ENCODE measurements at regions not wholly inside any gene's neighbourhood (a gene's known extent, or its start where the extent isn't known, plus 50 kb on each side); places are given as distances from the start of the nearest gene placed in this dataset.

DNA sequence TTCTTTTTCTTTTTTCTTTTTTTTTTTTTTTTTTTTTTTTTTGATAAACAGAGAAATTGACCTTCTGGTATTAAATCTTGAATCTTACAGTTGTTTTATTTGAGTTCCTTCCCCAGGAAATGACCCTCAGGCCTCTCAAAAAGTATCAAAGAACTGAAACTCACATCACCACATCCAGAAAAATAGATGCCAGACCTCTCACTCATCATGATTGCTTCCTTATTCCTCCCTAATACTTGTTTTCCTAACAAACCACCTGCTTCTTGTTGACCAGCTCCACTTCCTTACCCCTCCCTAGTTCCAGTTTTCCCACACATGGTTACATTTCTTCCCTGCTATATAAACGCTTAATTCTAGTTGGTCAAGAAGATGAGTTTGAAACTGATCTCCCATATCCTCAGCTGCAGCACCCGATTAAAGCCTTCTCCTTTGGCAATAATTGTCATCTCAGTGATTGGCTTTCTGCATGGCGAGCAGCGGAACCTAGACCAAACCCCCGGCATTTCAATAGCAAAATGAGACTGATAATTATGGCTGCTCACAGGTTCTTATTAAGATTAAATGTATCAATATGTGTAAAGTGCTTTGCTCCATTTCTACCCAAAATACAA lies 681.1 kb upstream of the AUTS2 start:
- H3K9me3 ChIP-seq (ENCODE audit: control insufficient read depth, insufficient read depth, low read length): peaks cover 12% of the 10 kb centered on the region
- WGBS (ENCODE audit: insufficient coverage, insufficient read length): no CpG with 5 or more reads among the region's 5 CpGs

DNA sequence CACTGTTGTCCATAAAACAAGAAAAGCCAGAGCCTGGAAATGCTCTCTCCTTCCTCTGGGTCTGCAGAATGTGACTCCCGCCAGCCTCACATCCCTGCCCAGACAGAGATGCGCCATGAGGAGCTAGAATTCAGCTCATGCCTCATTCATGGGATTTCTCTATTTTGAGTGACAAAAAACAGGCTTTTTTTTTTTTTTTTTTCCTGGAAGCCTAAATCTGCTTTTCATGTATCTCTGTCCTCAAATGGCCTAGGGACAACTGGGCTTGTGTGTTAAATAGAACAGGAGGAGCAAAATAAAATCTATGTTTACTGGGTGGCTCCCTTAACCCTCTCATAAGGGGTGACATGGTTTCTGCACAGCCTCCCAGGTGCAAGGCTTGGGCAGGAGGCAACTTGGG lies 679.7 kb upstream of the AUTS2 start:
- Histone ChIP-seq H3K4me3 (ENCODE audit: low read length) (no peak overlapping the region), H3K4me1 (ENCODE audit: control insufficient read depth, insufficient read depth, low read length) (no peaks in the 10 kb centered on the region), H3K27me3 (ENCODE audit: control insufficient read depth, insufficient read depth, low read length) (no peaks in the 10 kb centered on the region; the same call in 1 of the 2 replicates), H3K36me3 (ENCODE audit: control insufficient read depth, insufficient read depth, low read length) (no peaks in the 10 kb centered on the region), H3K27ac (ENCODE audit: low read length) (no peak overlapping the region), H3K9me3 (ENCODE audit: control insufficient read depth, insufficient read depth, low read length) (peaks cover 14% of the 10 kb centered on the region)
- WGBS (ENCODE audit: insufficient coverage, insufficient read length): no CpG with 5 or more reads among the region's 2 CpGs
- no peak for DNase-seq (ENCODE audit: low read depth, low spot score)

More for the DNA sequence above, 681.1 kb upstream of the AUTS2 start:
- H3K27ac ChIP-seq (ENCODE audit: low read length): no peak overlapping the region
- no peaks in the 10 kb centered on the region for H3K4me1 ChIP-seq (ENCODE audit: control insufficient read depth, insufficient read depth, low read length)
- H3K27me3 ChIP-seq (ENCODE audit: control insufficient read depth, insufficient read depth, low read length): no peaks in the 10 kb centered on the region; the same call in 1 of the 2 replicates
- DNase-seq (ENCODE audit: low read depth, low spot score): no peak
- H3K4me3 ChIP-seq (ENCODE audit: low read length): no peak overlapping the region
- H3K36me3 ChIP-seq (ENCODE audit: control insufficient read depth, insufficient read depth, low read length): no peaks in the 10 kb centered on the region

DNA sequence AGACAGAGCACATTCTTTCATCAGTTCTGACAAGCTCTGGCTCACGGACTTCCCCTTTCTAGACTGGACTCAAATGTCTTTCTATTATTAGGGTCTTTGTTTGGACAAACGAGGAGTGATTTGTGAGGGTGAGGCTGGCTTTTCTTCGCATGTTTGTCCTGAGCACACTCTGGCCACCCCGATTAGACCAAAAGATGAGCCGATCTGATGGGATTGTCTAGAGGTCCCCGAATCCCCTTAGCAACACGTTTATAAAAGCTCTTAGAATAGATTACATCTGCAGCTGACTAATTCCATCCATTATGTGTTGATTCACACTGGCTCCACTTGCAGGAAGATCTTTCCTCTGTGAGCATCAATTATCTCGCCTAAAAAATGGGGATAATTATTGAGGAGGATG lies 675.4 kb upstream of the AUTS2 start:
- peaks cover 14% of the 10 kb centered on the region for H3K9me3 ChIP-seq (ENCODE audit: control insufficient read depth, insufficient read depth, low read length)
- H3K27me3 ChIP-seq (ENCODE audit: control insufficient read depth, insufficient read depth, low read length): no peaks in the 10 kb centered on the region; the same call in 1 of the 2 replicates
- no CpG with 5 or more reads among the region's 8 CpGs for WGBS (ENCODE audit: insufficient coverage, insufficient read length)
- H3K4me1 ChIP-seq (ENCODE audit: control insufficient read depth, insufficient read depth, low read length): no peaks in the 10 kb centered on the region
- H3K4me3 ChIP-seq (ENCODE audit: low read length): no peak overlapping the region
- DNase-seq (ENCODE audit: low read depth, low spot score): no peak
- H3K36me3 ChIP-seq (ENCODE audit: control insufficient read depth, insufficient read depth, low read length): no peaks in the 10 kb centered on the region
- H3K27ac ChIP-seq (ENCODE audit: low read length): no peak overlapping the region

DNA sequence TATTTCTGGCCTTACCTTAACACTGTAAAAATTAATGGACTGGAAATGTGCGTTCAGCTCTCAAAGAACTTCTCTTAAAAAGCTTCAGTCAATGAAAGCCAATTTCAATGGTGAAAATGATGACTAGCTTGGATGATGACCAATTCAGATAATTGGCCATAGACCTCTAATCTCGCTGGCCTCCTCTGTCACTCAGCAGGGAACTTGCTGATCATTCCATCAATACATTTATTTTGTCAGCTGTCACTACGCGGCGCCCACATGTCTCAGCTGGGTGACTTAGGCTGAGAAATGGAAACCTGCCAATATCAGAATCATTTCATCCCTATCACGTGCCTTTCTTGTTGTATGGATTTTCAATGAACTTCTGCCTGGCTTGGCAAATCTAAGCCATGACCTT lies 673.0 kb upstream of the AUTS2 start:
- no peak for DNase-seq (ENCODE audit: low read depth, low spot score)
- Histone ChIP-seq H3K27ac (ENCODE audit: low read length) (no peak overlapping the region), H3K36me3 (ENCODE audit: control insufficient read depth, insufficient read depth, low read length) (no peaks in the 10 kb centered on the region), H3K4me3 (ENCODE audit: low read length) (no peak overlapping the region), H3K9me3 (ENCODE audit: control insufficient read depth, insufficient read depth, low read length) (peaks cover 13% of the 10 kb centered on the region), H3K27me3 (ENCODE audit: control insufficient read depth, insufficient read depth, low read length) (no peaks in the 10 kb centered on the region; the same call in 1 of the 2 replicates), H3K4me1 (ENCODE audit: control insufficient read depth, insufficient read depth, low read length) (no peaks in the 10 kb centered on the region)
- WGBS (ENCODE audit: insufficient coverage, insufficient read length): no CpG with 5 or more reads among the region's 6 CpGs

DNA sequence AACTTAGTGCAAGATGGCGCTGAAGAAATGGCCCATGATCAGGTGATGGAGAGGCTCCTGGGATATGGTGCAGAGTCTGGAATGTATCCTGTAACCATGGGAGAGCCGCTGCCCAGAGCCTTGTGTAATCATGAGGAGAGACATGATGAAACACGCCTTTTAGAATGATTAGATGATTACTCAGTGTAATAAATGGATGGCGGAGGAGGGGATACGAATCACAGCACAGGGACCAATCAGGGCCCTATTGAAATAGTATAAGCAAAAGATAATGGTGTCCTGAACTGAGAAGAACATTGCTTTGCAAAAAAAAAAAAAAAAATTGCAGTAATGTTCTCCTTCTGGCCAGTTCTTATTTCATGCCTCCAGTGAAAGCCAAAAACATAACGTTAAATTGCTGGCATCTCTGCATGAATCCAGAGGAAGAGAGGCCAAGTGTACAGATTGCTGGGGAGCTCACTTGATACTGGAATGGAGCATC lies 668.5 kb upstream of the AUTS2 start:
- no CpG with 5 or more reads among the region's 6 CpGs for WGBS (ENCODE audit: insufficient coverage, insufficient read length)
- DNase-seq (ENCODE audit: low read depth, low spot score): no peak
- no peak overlapping the region for H3K27ac ChIP-seq (ENCODE audit: low read length)
- no peaks in the 10 kb centered on the region for H3K4me1 ChIP-seq (ENCODE audit: control insufficient read depth, insufficient read depth, low read length)
- no peaks in the 10 kb centered on the region for H3K36me3 ChIP-seq (ENCODE audit: control insufficient read depth, insufficient read depth, low read length)
- no peaks in the 10 kb centered on the region for H3K27me3 ChIP-seq (ENCODE audit: control insufficient read depth, insufficient read depth, low read length)
- peaks cover 11% of the 10 kb centered on the region for H3K9me3 ChIP-seq (ENCODE audit: control insufficient read depth, insufficient read depth, low read length)
- H3K4me3 ChIP-seq (ENCODE audit: low read length): no peak overlapping the region

DNA sequence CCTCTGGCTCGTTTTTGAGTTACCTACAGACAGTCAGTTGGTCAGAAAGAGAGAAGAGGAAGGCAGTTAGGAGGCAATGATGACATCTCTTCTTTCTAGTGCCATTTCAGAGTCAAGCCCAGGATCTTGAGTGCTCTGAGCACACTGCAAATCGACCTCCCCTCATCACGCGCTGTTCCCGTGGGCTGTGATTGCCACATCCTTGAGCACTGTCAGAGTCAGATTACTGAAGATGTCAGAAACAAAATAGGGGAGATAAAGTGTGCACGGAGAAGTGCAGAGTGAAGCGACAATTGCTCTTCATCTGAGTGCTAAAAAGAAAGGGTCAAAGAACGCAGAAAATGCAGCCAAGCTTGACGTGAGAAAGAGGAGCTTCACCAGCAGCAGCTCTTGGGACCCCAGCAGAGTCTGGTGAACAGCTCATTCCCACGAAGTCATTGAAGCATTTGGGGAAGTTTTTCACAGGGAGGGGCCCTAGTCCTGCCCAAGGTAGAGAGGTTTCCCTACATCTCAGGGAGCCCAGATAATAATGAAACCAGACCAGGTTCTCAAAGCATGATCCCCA lies 661.7 kb upstream of the AUTS2 start:
- no peaks in the 10 kb centered on the region for H3K27me3 ChIP-seq (ENCODE audit: control insufficient read depth, insufficient read depth, low read length)
- H3K27ac ChIP-seq (ENCODE audit: low read length): no peak overlapping the region
- peaks cover 8% of the 10 kb centered on the region for H3K9me3 ChIP-seq (ENCODE audit: control insufficient read depth, insufficient read depth, low read length)
- no peaks in the 10 kb centered on the region for H3K36me3 ChIP-seq (ENCODE audit: control insufficient read depth, insufficient read depth, low read length)
- no peak overlapping the region for H3K4me3 ChIP-seq (ENCODE audit: low read length)
- WGBS (ENCODE audit: insufficient coverage, insufficient read length): no CpG with 5 or more reads among the region's 10 CpGs
- no peak for DNase-seq (ENCODE audit: low read depth, low spot score)
- H3K4me1 ChIP-seq (ENCODE audit: control insufficient read depth, insufficient read depth, low read length): no peaks in the 10 kb centered on the region

DNA sequence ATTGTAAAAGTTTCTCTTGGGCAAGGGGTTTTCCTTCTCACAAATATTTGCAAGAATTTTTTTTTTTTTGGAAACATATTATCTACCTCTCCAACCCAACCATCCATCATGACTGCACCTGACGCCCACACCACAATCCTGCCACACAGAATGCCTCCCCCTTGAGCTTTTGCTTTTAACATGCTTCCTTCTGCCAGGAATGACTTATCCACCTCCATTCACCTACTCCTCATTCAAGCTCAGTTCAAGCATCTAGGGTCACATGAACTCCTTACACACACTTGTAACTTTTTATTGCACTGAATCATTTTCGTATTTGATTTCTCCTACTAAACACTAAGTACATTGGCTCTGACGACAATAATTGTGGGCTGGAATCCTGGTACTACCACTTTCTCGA lies 660.1 kb upstream of the AUTS2 start:
- Histone ChIP-seq H3K4me3 (ENCODE audit: low read length) (no peak overlapping the region), H3K36me3 (ENCODE audit: control insufficient read depth, insufficient read depth, low read length) (no peaks in the 10 kb centered on the region), H3K27me3 (ENCODE audit: control insufficient read depth, insufficient read depth, low read length) (no peaks in the 10 kb centered on the region), H3K4me1 (ENCODE audit: control insufficient read depth, insufficient read depth, low read length) (no peaks in the 10 kb centered on the region), H3K9me3 (ENCODE audit: control insufficient read depth, insufficient read depth, low read length) (peaks cover 6% of the 10 kb centered on the region), H3K27ac (ENCODE audit: low read length) (no peak overlapping the region)
- no peak for DNase-seq (ENCODE audit: low read depth, low spot score)
- no CpG with 5 or more reads among the region's 4 CpGs for WGBS (ENCODE audit: insufficient coverage, insufficient read length)

DNA sequence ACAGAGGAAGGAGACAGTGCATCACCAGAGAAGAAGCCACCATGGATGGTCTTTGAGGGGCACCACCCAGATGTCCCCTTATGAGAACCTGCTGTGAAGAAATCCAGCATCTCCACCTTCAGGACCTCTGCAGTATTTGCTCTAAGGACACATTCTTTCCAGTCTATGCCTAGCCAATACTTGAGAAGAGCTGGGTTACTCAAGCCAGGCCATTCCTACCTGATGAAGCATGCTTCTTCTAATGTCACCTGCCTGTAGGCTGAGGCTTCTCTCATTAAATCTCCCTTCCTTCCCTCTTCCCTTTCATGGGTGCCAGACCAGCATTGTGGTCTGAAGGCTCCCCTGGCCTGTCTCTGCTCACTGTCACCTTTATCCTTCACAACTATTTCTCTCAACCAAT lies 654.5 kb upstream of the AUTS2 start:
- H3K27ac ChIP-seq (ENCODE audit: low read length): no peak overlapping the region
- no peaks in the 10 kb centered on the region for H3K36me3 ChIP-seq (ENCODE audit: control insufficient read depth, insufficient read depth, low read length)
- no peak for DNase-seq (ENCODE audit: low read depth, low spot score)
- H3K4me1 ChIP-seq (ENCODE audit: control insufficient read depth, insufficient read depth, low read length): no peaks in the 10 kb centered on the region
- H3K4me3 ChIP-seq (ENCODE audit: low read length): no peak overlapping the region
- H3K27me3 ChIP-seq (ENCODE audit: control insufficient read depth, insufficient read depth, low read length): no peaks in the 10 kb centered on the region
- no peaks in the 10 kb centered on the region; the same call in 1 of the 2 replicates for H3K9me3 ChIP-seq (ENCODE audit: control insufficient read depth, insufficient read depth, low read length)

DNA sequence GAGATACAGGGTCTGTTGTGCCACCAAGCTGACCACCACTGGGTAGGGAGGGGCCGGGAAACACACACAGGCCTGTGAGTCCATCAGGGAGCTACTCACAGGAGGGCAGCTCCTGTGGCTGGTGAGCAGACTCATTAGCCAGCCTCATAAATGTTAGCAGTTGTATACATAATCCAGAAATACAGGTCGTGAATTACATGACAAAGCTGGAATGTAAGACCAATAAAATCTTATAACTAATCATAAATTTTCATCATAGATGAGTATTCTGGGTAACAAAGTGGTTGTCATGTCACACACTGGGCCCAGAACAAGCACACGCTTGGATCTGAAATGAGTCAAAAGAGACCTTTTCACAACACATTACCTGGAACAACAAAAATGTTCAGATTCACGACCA lies 642.6 kb upstream of the AUTS2 start:
- no CpG with 5 or more reads among the region's 4 CpGs for WGBS (ENCODE audit: insufficient coverage, insufficient read length)
- H3K9me3 ChIP-seq (ENCODE audit: control insufficient read depth, insufficient read depth, low read length): peaks cover 2% of the 10 kb centered on the region; the same call in 1 of the 2 replicates
- H3K27ac ChIP-seq (ENCODE audit: low read length): no peak overlapping the region
- DNase-seq (ENCODE audit: low read depth, low spot score): no peak
- H3K4me3 ChIP-seq (ENCODE audit: low read length): no peak overlapping the region
- H3K27me3 ChIP-seq (ENCODE audit: control insufficient read depth, insufficient read depth, low read length): no peaks in the 10 kb centered on the region
- H3K36me3 ChIP-seq (ENCODE audit: control insufficient read depth, insufficient read depth, low read length): no peaks in the 10 kb centered on the region
- H3K4me1 ChIP-seq (ENCODE audit: control insufficient read depth, insufficient read depth, low read length): no peaks in the 10 kb centered on the region

DNA sequence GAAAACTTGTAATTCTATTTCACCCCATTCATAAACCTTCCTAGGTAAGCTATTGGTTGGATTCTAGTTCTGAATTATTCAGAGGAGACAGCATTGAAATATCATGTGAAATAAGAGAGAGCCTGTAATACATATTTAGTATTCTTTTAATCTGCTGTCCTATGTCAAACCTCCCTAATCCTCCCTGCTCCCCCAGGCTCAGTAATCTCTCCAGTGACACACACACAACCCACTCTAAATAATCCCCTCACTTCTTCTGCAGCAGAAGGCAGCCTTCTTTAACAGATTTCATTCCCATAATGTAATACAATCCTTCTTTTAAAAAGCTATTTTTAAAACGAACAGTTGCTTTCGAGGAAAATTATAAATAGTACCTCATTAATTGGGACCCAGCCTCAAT lies 639.7 kb upstream of the AUTS2 start:
- WGBS (ENCODE audit: insufficient coverage, insufficient read length): no CpG with 5 or more reads among the region's 2 CpGs
- no peaks in the 10 kb centered on the region for H3K36me3 ChIP-seq (ENCODE audit: control insufficient read depth, insufficient read depth, low read length)

DNA sequence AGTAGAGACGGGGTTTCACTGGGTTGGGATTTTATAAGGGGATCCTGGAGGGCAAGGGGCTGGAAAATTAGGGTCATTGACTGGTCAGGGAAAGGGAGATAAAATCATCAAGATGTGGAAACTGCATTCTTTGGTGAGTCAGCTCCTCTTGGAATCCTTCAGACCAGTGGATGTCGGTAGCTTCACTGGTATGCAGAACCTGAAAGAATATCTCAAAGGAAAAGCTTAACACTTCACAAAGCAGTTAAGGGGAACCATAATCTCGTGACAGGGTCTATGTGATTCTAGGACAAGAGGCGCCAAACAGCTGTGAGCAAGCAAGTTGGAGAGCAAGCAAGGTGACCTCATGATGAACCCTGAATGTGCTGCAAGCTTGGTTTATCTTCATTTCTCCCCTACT lies 634.7 kb upstream of the AUTS2 start:
- DNase-seq (ENCODE audit: low read depth, low spot score): no peak

More for the DNA sequence above, 639.7 kb upstream of the AUTS2 start:
- H3K27me3 ChIP-seq (ENCODE audit: control insufficient read depth, insufficient read depth, low read length): no peaks in the 10 kb centered on the region
- no peaks in the 10 kb centered on the region; the same call in none of the 2 replicates for H3K9me3 ChIP-seq (ENCODE audit: control insufficient read depth, insufficient read depth, low read length)
- no peak overlapping the region for H3K4me3 ChIP-seq (ENCODE audit: low read length)
- DNase-seq (ENCODE audit: low read depth, low spot score): no peak
- H3K27ac ChIP-seq (ENCODE audit: low read length): no peak overlapping the region
- no peaks in the 10 kb centered on the region for H3K4me1 ChIP-seq (ENCODE audit: control insufficient read depth, insufficient read depth, low read length)

More for the DNA sequence above, 634.7 kb upstream of the AUTS2 start:
- no peak overlapping the region for H3K27ac ChIP-seq (ENCODE audit: low read length)
- WGBS (ENCODE audit: insufficient coverage, insufficient read length): no CpG with 5 or more reads among the region's 4 CpGs
- no peaks in the 10 kb centered on the region for H3K27me3 ChIP-seq (ENCODE audit: control insufficient read depth, insufficient read depth, low read length)
- H3K4me3 ChIP-seq (ENCODE audit: low read length): no peak overlapping the region
- H3K36me3 ChIP-seq (ENCODE audit: control insufficient read depth, insufficient read depth, low read length): no peaks in the 10 kb centered on the region
- H3K9me3 ChIP-seq (ENCODE audit: control insufficient read depth, insufficient read depth, low read length): no peaks in the 10 kb centered on the region; the same call in none of the 2 replicates
- no peaks in the 10 kb centered on the region for H3K4me1 ChIP-seq (ENCODE audit: control insufficient read depth, insufficient read depth, low read length)

Data from iPS DF 6.9 (cell line).